K562 (cell line): ENCODE measurements at regions not wholly inside any gene's neighbourhood (a gene's known extent, or its start where the extent isn't known, plus 50 kb on each side); places are given as distances from the start of the nearest gene placed in this dataset.

Experiments used
- ADNP ChIP-seq: fragments of 200-800 bp; sonication (Bioruptor generic); IDR thresholded peaks from 2 replicates; pipeline ENCODE4 v1.6.1; 2016; ENCODE audit warnings: missing genetic modification characterization, missing compliant biosample characterization
- CCAR2 ChIP-seq: fragments of 200-400 bp; formaldehyde crosslinking; IDR thresholded peaks from 2 replicates; pipeline ENCODE4 v1.6.1; 2017; ENCODE audit warnings: mild to moderate bottlenecking, low read depth, low read length
- CREB1 ChIP-seq, 2 experiments: sonication (generic) in 1 of 2; formaldehyde crosslinking in 1 of 2; IDR thresholded peaks; 2 replicates each; pipeline versions ENCODE4 v1.6.1 to v1.8.0; 2012 to 2022; ENCODE audit warnings: inconsistent platforms in 1 of 2, mild to moderate bottlenecking in 1 of 2, missing genetic modification reagents in 1 of 2, moderate library complexity in 1 of 2
- ETV6 ChIP-seq, 3 experiments: fragments of 150-350 bp in 1 of 3; sonication (generic) in 1 of 3; formaldehyde crosslinking in 1 of 3; IDR thresholded peaks; 2 replicates each; pipeline versions ENCODE4 v1.6.1 to v1.8.0; 2014 to 2022; ENCODE audit warnings: borderline replicate concordance in 2 of 3, low read depth in 2 of 3, antibody characterized with exemption in 1 of 3, low read length in 1 of 3, mild to moderate bottlenecking in 1 of 3, missing genetic modification reagents in 1 of 3
- EZH2 ChIP-seq: IDR thresholded peaks from 2 replicates; pipeline ENCODE4 v1.6.1; 2012; ENCODE audit warnings: low read depth, mild to moderate bottlenecking, inconsistent platforms, low read length, borderline replicate concordance
- GATA2 ChIP-seq: sonication (generic); formaldehyde crosslinking; IDR thresholded peaks from 2 replicates; pipeline ENCODE4 v1.4.0; 2020; ENCODE audit warnings: mild to moderate bottlenecking, missing genetic modification reagents
- HNRNPK ChIP-seq: fragments of 200-400 bp; formaldehyde crosslinking; IDR thresholded peaks from one replicate; pipeline ENCODE4 v1.6.1; 2018; ENCODE audit warnings: mild to moderate bottlenecking, low read depth, low read length; ENCODE audit not compliant: poor library complexity, severe bottlenecking
- HNRNPL ChIP-seq: fragments of 200-400 bp; formaldehyde crosslinking; IDR thresholded peaks from 2 replicates; pipeline ENCODE4 v1.6.1; 2017; ENCODE audit warnings: low read depth, mild to moderate bottlenecking, low read length
- HNRNPUL1 ChIP-seq: fragments of 200-400 bp; formaldehyde crosslinking; IDR thresholded peaks from 2 replicates; pipeline ENCODE4 v1.6.1; 2017; ENCODE audit warnings: low read length
- KLF10 ChIP-seq: fragments of 250-450 bp; sonication (Bioruptor Pico); IDR thresholded peaks from 2 replicates; pipeline ENCODE4 v1.6.1; 2021; ENCODE audit warnings: matching md5 sums
- TAL1 ChIP-seq: fragments of 450-650 bp; IDR thresholded peaks from 2 replicates; pipeline ENCODE4 v1.6.1; 2016; ENCODE audit warnings: mild to moderate bottlenecking
- YBX1 ChIP-seq: fragments of 450-650 bp; IDR thresholded peaks from 2 replicates; pipeline ENCODE4 v1.7.1; 2016; ENCODE audit warnings: mild to moderate bottlenecking
- ZEB2 ChIP-seq: fragments of 450-650 bp; IDR thresholded peaks from 2 replicates; pipeline ENCODE4 v1.6.1; 2016
- ZNF780A ChIP-seq: fragments of 250-450 bp; sonication (Bioruptor Pico); IDR thresholded peaks from 2 replicates; pipeline ENCODE4 v1.5.0; 2021; ENCODE audit warnings: mild to moderate bottlenecking
- TF ChIP-seq, protein P1 (sequence below), 2 experiments: fragments of 450-650 bp in 1 of 2; sonication (generic) in 1 of 2; formaldehyde crosslinking in 1 of 2; IDR thresholded peaks in 1 of 2; conservative IDR thresholded peaks in 1 of 2; 2 replicates each; pipeline versions ENCODE4 v1.6.1 to v1.8.1; 2016 to 2023; ENCODE audit warnings: mild to moderate bottlenecking in 2 of 2, moderate library complexity in 2 of 2, inconsistent platforms in 1 of 2, missing genetic modification reagents in 1 of 2
- TF ChIP-seq, protein P2 (sequence below): fragments of 200-600 bp; sonication (generic); IDR thresholded peaks from one replicate; pipeline ENCODE4 v1.6.1; 2012; ENCODE audit warnings: mild to moderate bottlenecking, low read depth, low read length, inconsistent platforms

GRCh38 chr7:138388673-138389491, 71.2 kb upstream of the TRIM24 start (continued):
- no peak for TF ChIP-seq EZH2
- TF ChIP-seq, protein P1, sequence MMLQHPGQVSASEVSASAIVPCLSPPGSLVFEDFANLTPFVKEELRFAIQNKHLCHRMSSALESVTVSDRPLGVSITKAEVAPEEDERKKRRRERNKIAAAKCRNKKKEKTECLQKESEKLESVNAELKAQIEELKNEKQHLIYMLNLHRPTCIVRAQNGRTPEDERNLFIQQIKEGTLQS (IDR thresholded peaks at IDR 0.05) = peak; percentile 77
- TF ChIP-seq, protein P1 (CRISPR knock-in tag; conservative IDR thresholded peaks at IDR 0.05) = no peak
- TF ChIP-seq ADNP (tag) = no peak
- no peak for TF ChIP-seq GATA2 (CRISPR knock-in tag)
- TF ChIP-seq HNRNPL = no peak
- TF ChIP-seq ETV6 (IDR thresholded peaks at IDR 0.05; ENCODE audit: borderline replicate concordance in 1 of 2, low read depth in 2 of 2, low read length in 1 of 2) = no peak
- TF ChIP-seq ETV6 (CRISPR knock-in tag; IDR thresholded peaks at IDR 0.05; ENCODE audit: borderline replicate concordance) = no peak
- TF ChIP-seq, protein P2, sequence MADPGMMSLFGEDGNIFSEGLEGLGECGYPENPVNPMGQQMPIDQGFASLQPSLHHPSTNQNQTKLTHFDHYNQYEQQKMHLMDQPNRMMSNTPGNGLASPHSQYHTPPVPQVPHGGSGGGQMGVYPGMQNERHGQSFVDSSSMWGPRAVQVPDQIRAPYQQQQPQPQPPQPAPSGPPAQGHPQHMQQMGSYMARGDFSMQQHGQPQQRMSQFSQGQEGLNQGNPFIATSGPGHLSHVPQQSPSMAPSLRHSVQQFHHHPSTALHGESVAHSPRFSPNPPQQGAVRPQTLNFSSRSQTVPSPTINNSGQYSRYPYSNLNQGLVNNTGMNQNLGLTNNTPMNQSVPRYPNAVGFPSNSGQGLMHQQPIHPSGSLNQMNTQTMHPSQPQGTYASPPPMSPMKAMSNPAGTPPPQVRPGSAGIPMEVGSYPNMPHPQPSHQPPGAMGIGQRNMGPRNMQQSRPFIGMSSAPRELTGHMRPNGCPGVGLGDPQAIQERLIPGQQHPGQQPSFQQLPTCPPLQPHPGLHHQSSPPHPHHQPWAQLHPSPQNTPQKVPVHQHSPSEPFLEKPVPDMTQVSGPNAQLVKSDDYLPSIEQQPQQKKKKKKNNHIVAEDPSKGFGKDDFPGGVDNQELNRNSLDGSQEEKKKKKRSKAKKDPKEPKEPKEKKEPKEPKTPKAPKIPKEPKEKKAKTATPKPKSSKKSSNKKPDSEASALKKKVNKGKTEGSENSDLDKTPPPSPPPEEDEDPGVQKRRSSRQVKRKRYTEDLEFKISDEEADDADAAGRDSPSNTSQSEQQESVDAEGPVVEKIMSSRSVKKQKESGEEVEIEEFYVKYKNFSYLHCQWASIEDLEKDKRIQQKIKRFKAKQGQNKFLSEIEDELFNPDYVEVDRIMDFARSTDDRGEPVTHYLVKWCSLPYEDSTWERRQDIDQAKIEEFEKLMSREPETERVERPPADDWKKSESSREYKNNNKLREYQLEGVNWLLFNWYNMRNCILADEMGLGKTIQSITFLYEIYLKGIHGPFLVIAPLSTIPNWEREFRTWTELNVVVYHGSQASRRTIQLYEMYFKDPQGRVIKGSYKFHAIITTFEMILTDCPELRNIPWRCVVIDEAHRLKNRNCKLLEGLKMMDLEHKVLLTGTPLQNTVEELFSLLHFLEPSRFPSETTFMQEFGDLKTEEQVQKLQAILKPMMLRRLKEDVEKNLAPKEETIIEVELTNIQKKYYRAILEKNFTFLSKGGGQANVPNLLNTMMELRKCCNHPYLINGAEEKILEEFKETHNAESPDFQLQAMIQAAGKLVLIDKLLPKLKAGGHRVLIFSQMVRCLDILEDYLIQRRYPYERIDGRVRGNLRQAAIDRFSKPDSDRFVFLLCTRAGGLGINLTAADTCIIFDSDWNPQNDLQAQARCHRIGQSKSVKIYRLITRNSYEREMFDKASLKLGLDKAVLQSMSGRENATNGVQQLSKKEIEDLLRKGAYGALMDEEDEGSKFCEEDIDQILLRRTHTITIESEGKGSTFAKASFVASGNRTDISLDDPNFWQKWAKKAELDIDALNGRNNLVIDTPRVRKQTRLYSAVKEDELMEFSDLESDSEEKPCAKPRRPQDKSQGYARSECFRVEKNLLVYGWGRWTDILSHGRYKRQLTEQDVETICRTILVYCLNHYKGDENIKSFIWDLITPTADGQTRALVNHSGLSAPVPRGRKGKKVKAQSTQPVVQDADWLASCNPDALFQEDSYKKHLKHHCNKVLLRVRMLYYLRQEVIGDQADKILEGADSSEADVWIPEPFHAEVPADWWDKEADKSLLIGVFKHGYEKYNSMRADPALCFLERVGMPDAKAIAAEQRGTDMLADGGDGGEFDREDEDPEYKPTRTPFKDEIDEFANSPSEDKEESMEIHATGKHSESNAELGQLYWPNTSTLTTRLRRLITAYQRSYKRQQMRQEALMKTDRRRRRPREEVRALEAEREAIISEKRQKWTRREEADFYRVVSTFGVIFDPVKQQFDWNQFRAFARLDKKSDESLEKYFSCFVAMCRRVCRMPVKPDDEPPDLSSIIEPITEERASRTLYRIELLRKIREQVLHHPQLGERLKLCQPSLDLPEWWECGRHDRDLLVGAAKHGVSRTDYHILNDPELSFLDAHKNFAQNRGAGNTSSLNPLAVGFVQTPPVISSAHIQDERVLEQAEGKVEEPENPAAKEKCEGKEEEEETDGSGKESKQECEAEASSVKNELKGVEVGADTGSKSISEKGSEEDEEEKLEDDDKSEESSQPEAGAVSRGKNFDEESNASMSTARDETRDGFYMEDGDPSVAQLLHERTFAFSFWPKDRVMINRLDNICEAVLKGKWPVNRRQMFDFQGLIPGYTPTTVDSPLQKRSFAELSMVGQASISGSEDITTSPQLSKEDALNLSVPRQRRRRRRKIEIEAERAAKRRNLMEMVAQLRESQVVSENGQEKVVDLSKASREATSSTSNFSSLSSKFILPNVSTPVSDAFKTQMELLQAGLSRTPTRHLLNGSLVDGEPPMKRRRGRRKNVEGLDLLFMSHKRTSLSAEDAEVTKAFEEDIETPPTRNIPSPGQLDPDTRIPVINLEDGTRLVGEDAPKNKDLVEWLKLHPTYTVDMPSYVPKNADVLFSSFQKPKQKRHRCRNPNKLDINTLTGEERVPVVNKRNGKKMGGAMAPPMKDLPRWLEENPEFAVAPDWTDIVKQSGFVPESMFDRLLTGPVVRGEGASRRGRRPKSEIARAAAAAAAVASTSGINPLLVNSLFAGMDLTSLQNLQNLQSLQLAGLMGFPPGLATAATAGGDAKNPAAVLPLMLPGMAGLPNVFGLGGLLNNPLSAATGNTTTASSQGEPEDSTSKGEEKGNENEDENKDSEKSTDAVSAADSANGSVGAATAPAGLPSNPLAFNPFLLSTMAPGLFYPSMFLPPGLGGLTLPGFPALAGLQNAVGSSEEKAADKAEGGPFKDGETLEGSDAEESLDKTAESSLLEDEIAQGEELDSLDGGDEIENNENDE = no peak
- TF ChIP-seq ZNF780A (CRISPR knock-in tag) = no peak
- TF ChIP-seq CCAR2 = no peak
- TF ChIP-seq KLF10 (CRISPR knock-in tag) = no peak
- no peak for TF ChIP-seq YBX1
- no peak for TF ChIP-seq ZEB2
- no peak for TF ChIP-seq HNRNPUL1
- no peak for TF ChIP-seq CREB1 (IDR thresholded peaks at IDR 0.05)
- no peak for TF ChIP-seq CREB1 (CRISPR knock-in tag; IDR thresholded peaks at IDR 0.05)
- no peak for TF ChIP-seq HNRNPK
- no peak for TF ChIP-seq TAL1
